ENCODE measurements at regions not wholly inside any gene's neighbourhood (a gene's known extent, or its start where the extent isn't known, plus 50 kb on each side); places are given as distances from the start of the nearest gene placed in this dataset.

- TF ChIP-seq, protein P1, sequence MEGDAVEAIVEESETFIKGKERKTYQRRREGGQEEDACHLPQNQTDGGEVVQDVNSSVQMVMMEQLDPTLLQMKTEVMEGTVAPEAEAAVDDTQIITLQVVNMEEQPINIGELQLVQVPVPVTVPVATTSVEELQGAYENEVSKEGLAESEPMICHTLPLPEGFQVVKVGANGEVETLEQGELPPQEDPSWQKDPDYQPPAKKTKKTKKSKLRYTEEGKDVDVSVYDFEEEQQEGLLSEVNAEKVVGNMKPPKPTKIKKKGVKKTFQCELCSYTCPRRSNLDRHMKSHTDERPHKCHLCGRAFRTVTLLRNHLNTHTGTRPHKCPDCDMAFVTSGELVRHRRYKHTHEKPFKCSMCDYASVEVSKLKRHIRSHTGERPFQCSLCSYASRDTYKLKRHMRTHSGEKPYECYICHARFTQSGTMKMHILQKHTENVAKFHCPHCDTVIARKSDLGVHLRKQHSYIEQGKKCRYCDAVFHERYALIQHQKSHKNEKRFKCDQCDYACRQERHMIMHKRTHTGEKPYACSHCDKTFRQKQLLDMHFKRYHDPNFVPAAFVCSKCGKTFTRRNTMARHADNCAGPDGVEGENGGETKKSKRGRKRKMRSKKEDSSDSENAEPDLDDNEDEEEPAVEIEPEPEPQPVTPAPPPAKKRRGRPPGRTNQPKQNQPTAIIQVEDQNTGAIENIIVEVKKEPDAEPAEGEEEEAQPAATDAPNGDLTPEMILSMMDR (IDR thresholded peaks at IDR 0.05), result no peak
- TF ChIP-seq POLR2A (IDR thresholded peaks at IDR 0.05) (no peak), POLR2AphosphoS5 (IDR thresholded peaks at IDR 0.05) (no peak), EP300 (IDR thresholded peaks at IDR 0.05) (no peak)
These were observed 1146.2 kb downstream of the CDH11 start for GRCh38 chr16:63975669-63976068.
